Activated naive CD8-positive, alpha-beta T cell (primary cell): ENCODE measurements at regions not wholly inside any gene's neighbourhood (a gene's known extent, or its start where the extent isn't known, plus 50 kb on each side); places are given as distances from the start of the nearest gene placed in this dataset.

ENCODE experiments used
- H3K27ac Mint-ChIP-seq: one replicate; pipeline ENCODE4 v1.8.0; 2021; ENCODE audit warnings: mixed read lengths
- H3K27me3 Mint-ChIP-seq: one replicate; pipeline ENCODE4 v1.8.0; 2021; ENCODE audit warnings: mixed read lengths
- H3K36me3 Mint-ChIP-seq: one replicate; pipeline ENCODE4 v1.8.0; 2021; ENCODE audit warnings: mixed read lengths
- H3K4me1 Mint-ChIP-seq: one replicate; pipeline ENCODE4 v1.8.0; 2021; ENCODE audit warnings: low read depth, mixed read lengths
- H3K4me3 Mint-ChIP-seq: one replicate; pipeline ENCODE4 v1.8.0; 2021; ENCODE audit warnings: mild to moderate bottlenecking, mixed read lengths
- H3K9me3 Mint-ChIP-seq: one replicate; pipeline ENCODE4 v1.8.0; 2021; ENCODE audit warnings: low read depth, mixed read lengths

- Mint-ChIP-seq H3K36me3 (no peaks in the 10 kb centered on the region), H3K27me3 (no peaks in the 10 kb centered on the region), H3K4me3 (no peak overlapping the region), H3K27ac (no peak overlapping the region), H3K4me1 (no peaks in the 10 kb centered on the region), H3K9me3 (no peaks in the 10 kb centered on the region)
These were observed 480.6 kb downstream of the QKI start for GRCh38 chr6:163895162-163895561.

GRCh38 chr6:163893609-163894189 is 479.2 kb downstream of the QKI start:
- Mint-ChIP-seq H3K36me3 (no peaks in the 10 kb centered on the region), H3K4me1 (no peaks in the 10 kb centered on the region), H3K9me3 (no peaks in the 10 kb centered on the region), H3K27ac (no peak overlapping the region), H3K4me3 (no peak overlapping the region), H3K27me3 (no peaks in the 10 kb centered on the region)

- Mint-ChIP-seq H3K9me3 (no peaks in the 10 kb centered on the region), H3K4me1 (no peaks in the 10 kb centered on the region), H3K27me3 (no peaks in the 10 kb centered on the region), H3K27ac (no peak overlapping the region), H3K4me3 (no peak overlapping the region), H3K36me3 (no peaks in the 10 kb centered on the region)
These were observed 478.5 kb downstream of the QKI start for GRCh38 chr6:163892824-163893561.

GRCh38 chr6:163889904-163890514 is 475.5 kb downstream of the QKI start:
- Mint-ChIP-seq H3K27ac (no peak overlapping the region), H3K4me1 (no peaks in the 10 kb centered on the region), H3K9me3 (no peaks in the 10 kb centered on the region), H3K4me3 (no peak overlapping the region), H3K36me3 (no peaks in the 10 kb centered on the region), H3K27me3 (no peaks in the 10 kb centered on the region)

- Mint-ChIP-seq H3K27me3 (peaks cover 1% of the 10 kb centered on the region), H3K4me1 (no peaks in the 10 kb centered on the region), H3K27ac (no peak overlapping the region), H3K36me3 (no peaks in the 10 kb centered on the region), H3K9me3 (no peaks in the 10 kb centered on the region), H3K4me3 (no peak overlapping the region)
These were observed 473.7 kb downstream of the QKI start for GRCh38 chr6:163888030-163888819.

GRCh38 chr6:163886428-163886827 is 471.9 kb downstream of the QKI start:
- H3K27ac Mint-ChIP-seq = no peak overlapping the region
- H3K36me3 Mint-ChIP-seq = no peaks in the 10 kb centered on the region

GRCh38 chr6:163883984-163884383 is 469.5 kb downstream of the QKI start:
- no peak overlapping the region for H3K27ac Mint-ChIP-seq
- no peaks in the 10 kb centered on the region for H3K4me1 Mint-ChIP-seq
- H3K27me3 Mint-ChIP-seq = peaks cover 8% of the 10 kb centered on the region
- H3K36me3 Mint-ChIP-seq = no peaks in the 10 kb centered on the region
- H3K9me3 Mint-ChIP-seq = no peaks in the 10 kb centered on the region
- no peak overlapping the region for H3K4me3 Mint-ChIP-seq

More at GRCh38 chr6:163886428-163886827, 471.9 kb downstream of the QKI start:
- H3K27me3 Mint-ChIP-seq = peaks cover 2% of the 10 kb centered on the region
- no peaks in the 10 kb centered on the region for H3K4me1 Mint-ChIP-seq
- H3K9me3 Mint-ChIP-seq = no peaks in the 10 kb centered on the region
- H3K4me3 Mint-ChIP-seq = no peak overlapping the region

- H3K4me3 Mint-ChIP-seq = no peak overlapping the region
- no peaks in the 10 kb centered on the region for H3K9me3 Mint-ChIP-seq
- H3K36me3 Mint-ChIP-seq = no peaks in the 10 kb centered on the region
- no peak overlapping the region for H3K27ac Mint-ChIP-seq
- peaks cover 17% of the 10 kb centered on the region for H3K27me3 Mint-ChIP-seq
- no peaks in the 10 kb centered on the region for H3K4me1 Mint-ChIP-seq
These were observed 464.2 kb downstream of the QKI start for GRCh38 chr6:163878698-163879097.

- H3K36me3 Mint-ChIP-seq = no peaks in the 10 kb centered on the region
- peaks cover 17% of the 10 kb centered on the region for H3K27me3 Mint-ChIP-seq
- H3K4me3 Mint-ChIP-seq = no peak overlapping the region
- no peaks in the 10 kb centered on the region for H3K9me3 Mint-ChIP-seq
- H3K27ac Mint-ChIP-seq = no peak overlapping the region
- H3K4me1 Mint-ChIP-seq = no peaks in the 10 kb centered on the region
These were observed 463.5 kb downstream of the QKI start for GRCh38 chr6:163877877-163878639.

- no peaks in the 10 kb centered on the region for H3K4me1 Mint-ChIP-seq
- H3K9me3 Mint-ChIP-seq = no peaks in the 10 kb centered on the region
- no peaks in the 10 kb centered on the region for H3K36me3 Mint-ChIP-seq
- H3K27me3 Mint-ChIP-seq = peaks cover 16% of the 10 kb centered on the region
- no peak overlapping the region for H3K27ac Mint-ChIP-seq
- H3K4me3 Mint-ChIP-seq = no peak overlapping the region
These were observed 461.9 kb downstream of the QKI start for GRCh38 chr6:163876391-163876790.

- Mint-ChIP-seq H3K4me3 (no peak overlapping the region), H3K36me3 (no peaks in the 10 kb centered on the region), H3K9me3 (no peaks in the 10 kb centered on the region), H3K4me1 (no peaks in the 10 kb centered on the region), H3K27me3 (peaks cover 12% of the 10 kb centered on the region), H3K27ac (no peak overlapping the region)
These were observed 460.3 kb downstream of the QKI start for GRCh38 chr6:163874784-163875183.

- no peaks in the 10 kb centered on the region for H3K36me3 Mint-ChIP-seq
- no peaks in the 10 kb centered on the region for H3K4me1 Mint-ChIP-seq
These were observed 457.8 kb downstream of the QKI start for GRCh38 chr6:163872335-163872734.

GRCh38 chr6:163871616-163872015 is 457.1 kb downstream of the QKI start:
- no peaks in the 10 kb centered on the region for H3K9me3 Mint-ChIP-seq
- no peaks in the 10 kb centered on the region for H3K4me1 Mint-ChIP-seq
- H3K36me3 Mint-ChIP-seq = no peaks in the 10 kb centered on the region
- peaks cover 9% of the 10 kb centered on the region for H3K27me3 Mint-ChIP-seq
- no peak overlapping the region for H3K4me3 Mint-ChIP-seq
- no peak overlapping the region for H3K27ac Mint-ChIP-seq

More at GRCh38 chr6:163872335-163872734, 457.8 kb downstream of the QKI start:
- Mint-ChIP-seq H3K4me3 (no peak overlapping the region), H3K9me3 (no peaks in the 10 kb centered on the region), H3K27me3 (peaks cover 9% of the 10 kb centered on the region), H3K27ac (no peak overlapping the region)

- Mint-ChIP-seq H3K27me3 (peaks cover 6% of the 10 kb centered on the region), H3K9me3 (no peaks in the 10 kb centered on the region), H3K27ac (no peak overlapping the region), H3K4me3 (no peak overlapping the region), H3K4me1 (no peaks in the 10 kb centered on the region), H3K36me3 (no peaks in the 10 kb centered on the region)
These were observed 453.2 kb downstream of the QKI start for GRCh38 chr6:163867518-163868292.
